ENCODE measurements at regions not wholly inside any gene's neighbourhood (a gene's known extent, or its start where the extent isn't known, plus 50 kb on each side); places are given as distances from the start of the nearest gene placed in this dataset.

GRCh38 chr5:68432682-68433081, 217.1 kb downstream of the PIK3R1 start:
- DNase-seq, result no peak

DNA sequence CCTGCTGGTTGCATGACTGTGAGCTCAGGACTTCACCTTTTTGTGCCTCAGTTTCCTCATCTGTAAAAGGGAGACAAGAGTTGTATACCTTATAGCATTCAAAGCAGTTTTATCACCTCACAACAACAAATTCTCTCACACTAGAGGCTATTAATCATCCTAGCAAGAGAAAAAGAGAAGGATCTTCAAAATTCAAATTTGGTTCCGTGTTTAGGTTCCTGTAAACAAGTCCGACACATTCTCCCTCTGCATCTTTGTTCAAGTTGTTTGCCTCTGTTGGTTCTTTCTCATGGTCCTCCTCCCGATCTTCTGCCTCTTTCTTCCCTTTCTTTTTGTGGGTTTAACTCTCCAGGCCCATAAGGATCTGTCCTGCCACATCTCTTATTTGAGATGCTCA, 218.0 kb downstream of the PIK3R1 start:
- no peak for DNase-seq

DNA sequence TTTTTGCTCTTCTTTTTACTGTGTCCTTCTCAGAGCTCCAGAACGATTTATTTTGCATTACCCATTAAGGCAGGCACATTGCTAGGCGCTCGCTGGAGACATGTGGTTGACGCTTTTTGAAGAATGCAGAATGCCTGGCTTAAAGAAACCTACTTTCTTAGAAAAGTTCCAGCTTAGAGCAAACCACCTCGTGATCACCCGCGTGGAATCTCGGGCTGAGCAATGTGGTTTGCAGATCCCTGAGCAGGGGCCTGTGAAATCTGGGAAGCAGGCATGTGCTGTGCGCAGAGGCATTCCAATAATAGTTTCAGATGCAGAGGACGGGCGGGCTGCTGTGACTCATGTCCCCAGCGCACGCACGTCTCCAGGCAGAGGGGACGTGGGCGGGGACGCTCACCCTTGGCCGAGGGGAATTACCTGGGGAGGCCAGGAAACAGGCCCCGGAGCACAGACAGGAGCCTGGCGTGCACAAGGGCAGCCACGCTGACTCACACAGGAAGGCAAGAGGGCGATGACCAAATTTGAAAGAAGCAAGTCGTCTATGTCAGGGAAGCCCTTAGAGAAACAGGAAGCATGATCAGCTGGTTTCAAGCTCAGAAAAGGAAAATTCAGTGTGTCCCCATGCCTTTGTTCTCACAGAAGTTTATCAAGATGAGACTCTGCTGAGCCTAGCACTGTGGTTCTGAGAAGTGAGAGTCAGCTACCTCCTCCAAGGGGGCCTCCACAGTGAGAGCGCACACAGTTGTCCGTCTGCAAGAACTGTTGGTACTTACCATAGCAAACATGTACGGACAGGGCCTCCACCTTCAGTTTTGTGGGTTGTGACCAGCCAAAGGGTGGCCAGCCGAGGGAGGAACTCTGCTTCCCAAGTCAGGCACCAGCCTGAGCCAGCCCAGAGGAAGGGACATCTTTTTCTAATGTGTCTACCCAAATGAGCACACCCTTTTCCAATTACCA, 218.6 kb downstream of the PIK3R1 start:
- no peak for DNase-seq

GRCh38 chr5:68435611-68436010, 220.1 kb downstream of the PIK3R1 start:
- DNase-seq, result no peak

DNA sequence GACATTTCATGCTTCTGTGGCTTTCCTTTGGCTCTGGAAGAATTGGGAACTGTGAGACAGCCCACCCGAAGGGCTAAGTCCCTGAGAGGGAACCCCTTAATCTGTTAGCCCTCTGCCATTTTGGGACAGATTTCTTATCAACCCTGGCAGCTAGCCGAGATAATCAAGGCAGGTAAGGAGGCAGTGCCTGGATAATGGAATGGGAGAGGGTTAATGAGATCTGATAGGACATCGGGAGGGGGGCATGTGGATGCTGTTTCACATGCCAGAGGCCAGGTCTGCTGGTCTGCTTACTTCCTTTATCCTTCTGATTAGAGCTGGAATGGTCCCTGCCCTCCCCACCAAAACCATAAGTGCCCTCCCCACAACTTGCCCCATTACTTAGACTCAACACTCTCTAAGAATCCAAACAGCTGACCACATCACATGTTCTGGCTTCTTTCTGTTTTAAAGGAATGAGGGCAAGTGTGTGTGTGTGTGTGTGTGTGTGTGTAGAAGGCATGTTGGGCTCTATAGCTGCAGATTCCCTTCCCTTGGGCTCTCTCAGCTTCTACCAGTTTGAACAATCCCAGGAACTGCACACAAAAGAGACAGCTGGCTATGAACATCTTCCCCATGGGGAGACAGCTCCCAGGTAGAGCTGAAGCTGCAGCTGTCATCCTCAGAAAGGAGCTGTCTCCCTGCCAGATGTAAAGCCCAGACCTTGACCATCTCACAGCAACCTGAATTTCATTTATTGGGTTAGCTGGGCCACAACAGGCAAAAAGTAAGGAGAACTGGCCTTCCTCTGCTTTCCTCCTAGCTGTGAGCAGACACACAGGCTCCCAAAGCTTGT, 221.3 kb downstream of the PIK3R1 start:
- no peak for DNase-seq

- no peak for DNase-seq
These were observed 223.3 kb downstream of the PIK3R1 start for GRCh38 chr5:68438876-68439275.

GRCh38 chr5:68440245-68440644, 224.7 kb downstream of the PIK3R1 start:
- DNase-seq, result no peak

DNA sequence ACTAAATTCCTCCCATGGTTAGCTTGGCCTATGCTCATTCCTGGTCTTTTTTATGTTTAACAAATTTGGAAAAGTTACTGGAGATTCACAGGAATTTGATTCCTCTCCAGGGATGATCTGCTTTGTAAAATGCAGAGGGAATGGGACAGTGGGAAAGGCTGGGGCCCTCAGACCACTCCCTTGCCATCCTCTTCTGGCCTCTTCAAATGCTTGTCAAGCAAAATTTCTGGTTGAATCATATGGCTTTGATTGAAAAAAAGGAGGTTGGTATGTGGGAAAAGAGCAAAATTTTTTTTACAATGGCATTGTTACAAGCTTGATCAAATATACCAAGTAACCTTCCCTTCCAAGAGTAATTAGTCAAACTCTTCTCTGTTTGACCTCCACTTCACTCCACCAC, 225.1 kb downstream of the PIK3R1 start:
- DNase-seq, result no peak

GRCh38 chr5:68441309-68442073, 225.9 kb downstream of the PIK3R1 start:
- DNase-seq, result no peak

GRCh38 chr5:68443091-68443490, 227.5 kb downstream of the PIK3R1 start:
- DNase-seq, result no peak

DNA sequence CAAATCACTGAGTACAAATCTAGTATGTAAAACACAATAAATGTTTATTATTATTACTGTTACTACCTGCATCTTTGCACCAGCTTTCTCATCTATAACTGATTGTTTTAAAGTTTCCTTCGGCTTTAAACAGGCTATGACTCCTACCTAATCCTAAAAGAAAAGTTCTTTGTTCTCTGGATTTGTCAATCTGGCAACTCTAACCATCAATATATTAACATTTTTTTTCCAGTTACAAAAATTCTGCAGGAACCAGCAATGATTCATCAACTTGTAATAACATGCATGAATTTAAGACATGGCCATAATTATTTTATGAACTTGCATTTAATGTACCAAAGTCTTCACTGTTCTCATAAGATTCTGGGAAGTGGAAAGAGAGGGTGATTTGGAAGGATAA, 228.5 kb downstream of the PIK3R1 start:
- no peak for DNase-seq

DNA sequence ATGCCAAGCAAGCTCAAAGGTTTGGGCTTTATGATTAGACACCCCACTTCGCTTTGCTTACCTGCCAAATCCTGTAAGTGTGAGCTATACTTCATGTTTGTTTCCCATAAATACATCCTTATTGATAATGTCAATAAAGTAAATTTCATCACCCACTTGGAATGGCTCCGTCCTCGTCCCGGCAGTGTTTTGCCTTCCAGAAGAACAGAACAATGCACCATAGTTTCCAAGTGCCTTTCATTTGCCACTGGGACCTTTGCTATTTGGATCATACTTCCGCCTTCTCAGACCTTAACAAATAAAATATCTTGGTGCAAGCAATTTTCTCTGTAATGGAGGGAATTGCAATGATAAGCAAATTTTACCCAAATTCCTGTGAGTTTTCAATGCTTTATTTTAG, 229.3 kb downstream of the PIK3R1 start:
- DNase-seq, result no peak

GRCh38 chr5:68445257-68446069, 229.9 kb downstream of the PIK3R1 start:
- DNase-seq, result no peak

DNA sequence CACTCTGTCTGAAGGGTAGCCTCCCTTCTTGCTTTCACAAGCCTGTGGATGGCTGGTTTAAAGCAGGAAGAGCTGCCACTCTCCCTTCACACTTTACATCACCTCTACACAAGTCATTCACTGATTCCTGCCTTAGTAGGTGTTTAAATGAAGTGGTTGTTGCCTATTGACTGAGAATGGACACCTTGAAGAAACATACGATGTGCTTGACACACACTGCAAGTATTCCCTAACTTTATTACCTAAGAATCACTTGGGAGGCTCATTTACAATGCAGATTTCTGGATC, 230.5 kb downstream of the PIK3R1 start:
- DNase-seq, result no peak

DNA sequence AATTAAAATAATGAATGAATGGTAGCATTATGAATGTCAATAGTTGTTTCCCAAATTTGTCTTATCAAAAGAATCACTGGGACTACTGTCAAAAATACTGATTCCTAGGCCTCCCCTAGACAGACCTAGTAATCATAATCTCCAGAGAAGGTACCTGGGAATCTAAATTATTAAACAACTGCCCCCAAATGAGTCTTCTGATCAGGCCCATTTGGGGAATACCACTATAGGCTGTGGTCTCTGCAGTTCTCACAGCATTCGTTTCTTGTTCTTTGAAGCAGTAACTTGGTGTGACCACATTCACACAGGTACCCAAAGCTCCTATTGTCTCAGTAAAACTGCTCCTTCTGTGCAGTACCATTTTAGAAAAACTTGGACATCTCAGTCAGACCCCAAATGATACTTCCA, 230.9 kb downstream of the PIK3R1 start:
- no peak for DNase-seq

- no peak for DNase-seq
These were observed 231.8 kb downstream of the PIK3R1 start for GRCh38 chr5:68447136-68447929.

DNA sequence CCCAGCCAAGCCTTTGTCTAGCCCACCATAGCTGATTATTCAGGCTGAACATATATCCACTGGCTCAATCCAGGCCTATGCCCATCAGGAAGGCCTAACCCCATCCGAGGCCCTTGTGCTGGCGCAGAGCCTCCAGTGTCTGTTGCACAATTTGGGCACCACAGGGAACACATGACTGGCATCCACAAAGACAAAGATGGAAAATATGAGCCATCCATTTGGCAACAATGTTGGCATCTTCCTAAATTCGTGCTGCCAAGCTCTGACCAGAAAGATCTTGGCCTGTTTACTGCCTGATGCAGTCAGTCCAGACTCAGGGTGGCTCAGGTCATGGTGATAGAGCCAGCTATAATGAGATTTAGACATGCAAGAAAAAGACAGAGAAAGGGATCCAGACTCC, 233.8 kb downstream of the PIK3R1 start:
- DNase-seq, result peak in 1 of 2 experiments; percentile 23

DNA sequence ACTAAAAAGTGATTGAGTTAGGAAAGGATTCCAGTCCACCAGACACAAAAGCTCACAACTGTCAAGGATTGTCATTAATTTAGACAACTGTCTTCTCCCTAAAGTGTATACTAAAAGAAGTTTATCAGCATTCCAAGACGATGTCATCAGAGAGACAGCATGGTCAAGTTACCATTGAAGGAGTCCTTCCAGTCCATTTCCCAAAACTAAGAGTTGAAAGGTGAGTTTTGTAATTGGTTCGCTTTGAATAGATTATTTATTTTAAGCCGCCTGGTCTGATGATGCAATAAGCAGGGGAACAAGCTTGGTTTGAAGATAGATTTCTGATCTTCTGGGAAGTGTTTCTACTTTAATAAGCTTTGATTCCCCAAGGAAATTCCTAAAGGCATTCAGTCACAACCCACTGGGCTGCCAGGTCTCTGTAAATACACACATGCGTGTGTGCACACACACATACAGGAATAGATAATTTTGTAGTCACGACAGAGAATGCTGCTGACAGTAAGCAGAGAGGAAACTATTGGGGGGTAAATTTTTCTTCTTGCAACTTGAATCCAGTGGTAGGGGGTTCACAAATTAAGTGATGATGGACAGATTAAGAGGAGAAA, 234.8 kb downstream of the PIK3R1 start:
- DNase-seq, result no peak

GRCh38 chr5:68452286-68452685, 236.7 kb downstream of the PIK3R1 start:
- DNase-seq, result no peak

- no peak for DNase-seq
These were observed 238.6 kb downstream of the PIK3R1 start for GRCh38 chr5:68454172-68454571.

DNA sequence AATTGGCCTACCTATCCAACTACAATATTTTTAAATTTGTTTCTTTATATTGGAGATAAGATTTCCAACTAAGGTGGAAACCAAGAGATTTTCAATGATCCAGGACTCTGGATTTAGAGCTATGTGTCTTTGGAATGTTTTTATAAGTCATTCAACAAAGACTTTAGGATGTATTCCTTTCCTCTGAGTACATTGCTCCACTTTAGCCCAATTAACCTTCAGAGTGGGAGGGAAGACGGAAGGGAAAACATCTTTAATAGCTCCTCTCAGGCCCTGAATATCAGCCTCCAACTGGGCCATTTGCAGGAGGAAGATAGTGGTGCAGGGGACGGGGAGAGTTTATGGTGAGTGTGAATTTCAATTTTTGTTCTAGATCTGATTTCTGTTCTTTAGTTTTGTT, 239.2 kb downstream of the PIK3R1 start:
- DNase-seq, result no peak

All from cerebellar nuclear complex (tissue), 1 donor.